Mesendoderm (in vitro differentiated cells): ENCODE measurements at regions not wholly inside any gene's neighbourhood (a gene's known extent, or its start where the extent isn't known, plus 50 kb on each side); places are given as distances from the start of the nearest gene placed in this dataset.
A peak's percentile ranks its signal among the peaks of the same experiment; 100 is the strongest.

Experiments used
- DNase-seq: peaks from one replicate; pipeline ENCODE4 v3.0.0; 2013
- H2AK5ac ChIP-seq: 2 replicates; pipeline ENCODE4 v1.6.1; 2013; ENCODE audit warnings: low read length, inconsistent platforms
- H2BK120ac ChIP-seq: 2 replicates; pipeline ENCODE4 v1.6.1; 2013; ENCODE audit warnings: low read depth, mild to moderate bottlenecking, low read length, moderate library complexity, mixed read lengths
- H2BK15ac ChIP-seq: replicated peaks from 2 replicates; pipeline ENCODE4 v1.6.1; 2013; ENCODE audit warnings: low read depth, mild to moderate bottlenecking, moderate library complexity
- H2BK5ac ChIP-seq: 2 replicates; pipeline ENCODE4 v1.6.1; 2013; ENCODE audit warnings: low read length, inconsistent platforms
- H3K18ac ChIP-seq: 2 replicates; pipeline ENCODE4 v1.6.1; 2013; ENCODE audit warnings: mild to moderate bottlenecking, low read length, mixed read lengths
- H3K23ac ChIP-seq: one replicate; pipeline ENCODE4 v1.6.1; 2013; ENCODE audit warnings: low read length
- H3K27ac ChIP-seq: 2 replicates; pipeline ENCODE4 v1.5.1; 2013; ENCODE audit warnings: low read depth, mild to moderate bottlenecking, inconsistent platforms, low read length, moderate library complexity
- H3K27me3 ChIP-seq: 2 replicates; pipeline ENCODE4 v1.6.1; 2013; ENCODE audit warnings: low read length, control low read depth, mild to moderate bottlenecking, inconsistent platforms; ENCODE audit not compliant: insufficient read depth, poor library complexity
- H3K36me3 ChIP-seq: 2 replicates; pipeline ENCODE4 v1.6.1; 2013; ENCODE audit warnings: low read length, inconsistent platforms; ENCODE audit not compliant: control insufficient read depth, insufficient read depth
- H3K4ac ChIP-seq: one replicate; pipeline ENCODE4 v1.6.1; 2013; ENCODE audit warnings: low read depth, mild to moderate bottlenecking, low read length, moderate library complexity
- H3K4me1 ChIP-seq: 2 replicates; pipeline ENCODE4 v1.6.1; 2013; ENCODE audit warnings: low read depth, low read length, inconsistent platforms; ENCODE audit not compliant: control insufficient read depth
- H3K4me2 ChIP-seq: 2 replicates; pipeline ENCODE4 v1.6.1; 2013; ENCODE audit warnings: low read length
- H3K4me3 ChIP-seq: 2 replicates; pipeline ENCODE4 v1.5.1; 2013; ENCODE audit warnings: mild to moderate bottlenecking, low read length
- H3K56ac ChIP-seq: one replicate; pipeline ENCODE4 v1.6.1; 2013; ENCODE audit warnings: low read length
- H3K79me1 ChIP-seq: 2 replicates; pipeline ENCODE4 v1.6.1; 2013; ENCODE audit warnings: low read length, inconsistent platforms
- H3K79me2 ChIP-seq: 2 replicates; pipeline ENCODE4 v1.6.1; 2013; ENCODE audit warnings: mild to moderate bottlenecking, low read length; ENCODE audit not compliant: control insufficient read depth, insufficient read depth
- H3K9ac ChIP-seq: 2 replicates; pipeline ENCODE4 v1.6.1; 2013; ENCODE audit warnings: low read length, inconsistent platforms
- H4K5ac ChIP-seq: one replicate; pipeline ENCODE4 v1.6.1; 2013; ENCODE audit warnings: low read length
- H4K8ac ChIP-seq: one replicate; pipeline ENCODE4 v1.6.1; 2013; ENCODE audit warnings: low read depth, mild to moderate bottlenecking, control low read depth, low read length, moderate library complexity
- WGBS: extraction: QIAGEN DNeasy Blood & Tissue Kit; methylation state at CpG from one replicate; pipeline ENCODE4 v1.1.7; 2013; ENCODE audit warnings: low lambda C conversion rate, missing lambda C conversion rate; ENCODE audit not compliant: insufficient coverage; ENCODE audit errors: extremely low coverage; 5-methylcytosine and 5-hydroxymethylcytosine counted together

DNA sequence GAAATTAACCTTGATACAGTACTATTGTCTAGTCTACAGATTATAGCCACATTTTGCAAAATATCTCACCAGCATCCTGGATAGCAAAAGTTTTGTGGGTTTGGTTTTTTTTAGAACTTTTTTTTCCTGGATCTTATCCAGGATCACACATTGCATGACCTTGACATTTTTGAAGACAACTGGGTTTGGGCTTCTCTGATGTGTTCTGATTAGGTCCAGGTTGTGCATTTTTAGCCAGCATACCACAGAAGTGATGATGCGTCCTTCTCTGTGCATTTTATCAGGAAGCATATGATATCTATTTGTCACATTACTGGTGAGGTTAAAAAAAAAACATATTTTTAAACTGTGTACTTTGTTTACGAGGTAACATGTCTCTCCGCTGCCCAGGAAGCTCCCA lies 221.0 kb upstream of the OSR1 start:
- WGBS = no CpG with 5 or more reads among the region's 3 CpGs
- no peak overlapping the region for H4K5ac ChIP-seq
- no peak overlapping the region for H3K18ac ChIP-seq
- H2BK15ac ChIP-seq = no peak overlapping the region
- no peak overlapping the region for H3K27ac ChIP-seq
- H2BK5ac ChIP-seq = no peak overlapping the region
- DNase-seq = no peak
- no peak overlapping the region for H3K4me3 ChIP-seq
- no peak overlapping the region for H4K8ac ChIP-seq
- no peak overlapping the region for H3K4me2 ChIP-seq
- no peaks in the 10 kb centered on the region for H3K36me3 ChIP-seq
- H2BK120ac ChIP-seq = no peak overlapping the region
- H3K56ac ChIP-seq = no peak overlapping the region
- H2AK5ac ChIP-seq = no peak overlapping the region
- no peaks in the 10 kb centered on the region for H3K27me3 ChIP-seq
- no peaks in the 10 kb centered on the region for H3K79me1 ChIP-seq
- no peaks in the 10 kb centered on the region for H3K79me2 ChIP-seq
- H3K23ac ChIP-seq = no peak overlapping the region
- no peaks in the 10 kb centered on the region for H3K4me1 ChIP-seq
- H3K4ac ChIP-seq = no peak overlapping the region
- no peak overlapping the region for H3K9ac ChIP-seq

GRCh38 chr2:19577723-19578122 lies 219.3 kb upstream of the OSR1 start:
- Histone ChIP-seq H3K79me2 (no peaks in the 10 kb centered on the region), H3K27me3 (no peaks in the 10 kb centered on the region), H2BK15ac (no peak overlapping the region), H3K27ac (no peak overlapping the region), H3K79me1 (no peaks in the 10 kb centered on the region), H4K5ac (no peak overlapping the region), H2AK5ac (no peak overlapping the region), H3K4ac (no peak overlapping the region), H3K4me1 (no peaks in the 10 kb centered on the region), H3K9ac (no peak overlapping the region), H3K18ac (no peak overlapping the region), H3K4me2 (no peak overlapping the region), H2BK5ac (no peak overlapping the region), H4K8ac (no peak overlapping the region), H2BK120ac (no peak overlapping the region), H3K36me3 (no peaks in the 10 kb centered on the region), H3K23ac (no peak overlapping the region), H3K56ac (no peak overlapping the region), H3K4me3 (no peak overlapping the region)
- WGBS = no CpG with 5 or more reads among the region's 3 CpGs
- no peak for DNase-seq

DNA sequence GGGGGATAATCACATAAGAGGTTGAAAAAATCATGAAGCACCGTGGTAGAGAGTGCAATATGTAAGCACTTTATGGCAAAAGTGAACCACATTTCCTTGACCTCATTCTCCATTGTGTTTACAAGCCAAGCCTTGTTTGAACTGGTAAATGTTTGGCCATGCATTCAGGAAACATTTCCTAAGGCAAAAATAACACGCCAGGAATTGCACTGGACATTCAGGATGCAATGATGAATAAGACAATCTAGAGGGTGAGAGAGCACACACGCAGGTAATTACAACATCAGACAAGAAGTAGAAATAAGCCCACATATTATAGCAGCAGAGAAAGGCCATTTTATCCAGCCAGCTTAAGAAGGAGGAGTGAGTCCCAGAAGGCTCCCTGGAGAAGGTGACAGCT lies 218.0 kb upstream of the OSR1 start:
- H3K4me2 ChIP-seq = no peak overlapping the region
- H3K18ac ChIP-seq = no peak overlapping the region
- no peak overlapping the region for H4K5ac ChIP-seq
- H2BK15ac ChIP-seq = no peak overlapping the region
- no peak overlapping the region for H3K4me3 ChIP-seq
- no peak overlapping the region for H3K27ac ChIP-seq
- H2AK5ac ChIP-seq = no peak overlapping the region
- no peak overlapping the region for H3K9ac ChIP-seq
- no peak overlapping the region for H2BK5ac ChIP-seq
- no peak overlapping the region for H3K23ac ChIP-seq
- H3K79me1 ChIP-seq = no peaks in the 10 kb centered on the region
- no peak overlapping the region for H3K4ac ChIP-seq
- H3K79me2 ChIP-seq = no peaks in the 10 kb centered on the region
- no peak overlapping the region for H4K8ac ChIP-seq
- H3K27me3 ChIP-seq = no peaks in the 10 kb centered on the region
- no peak overlapping the region for H3K56ac ChIP-seq
- no peak overlapping the region for H2BK120ac ChIP-seq
- no CpG with 5 or more reads among the region's 3 CpGs for WGBS
- no peaks in the 10 kb centered on the region for H3K4me1 ChIP-seq
- DNase-seq = no peak
- no peaks in the 10 kb centered on the region for H3K36me3 ChIP-seq

- no peak overlapping the region for H4K5ac ChIP-seq
- no peaks in the 10 kb centered on the region for H3K4me1 ChIP-seq
- H3K36me3 ChIP-seq = no peaks in the 10 kb centered on the region
- no peak overlapping the region for H3K4me3 ChIP-seq
- H2BK5ac ChIP-seq = no peak overlapping the region
- H3K27ac ChIP-seq = no peak overlapping the region
- no peak overlapping the region for H2BK120ac ChIP-seq
- H3K18ac ChIP-seq = no peak overlapping the region
- no peak overlapping the region for H3K4ac ChIP-seq
- H3K56ac ChIP-seq = no peak overlapping the region
- no peak overlapping the region for H2BK15ac ChIP-seq
- H3K79me2 ChIP-seq = no peaks in the 10 kb centered on the region
- no peak overlapping the region for H3K4me2 ChIP-seq
- no peak overlapping the region for H4K8ac ChIP-seq
- no peaks in the 10 kb centered on the region for H3K27me3 ChIP-seq
- H2AK5ac ChIP-seq = no peak overlapping the region
- no peak overlapping the region for H3K9ac ChIP-seq
- no peak for DNase-seq
- H3K23ac ChIP-seq = no peak overlapping the region
- no peaks in the 10 kb centered on the region for H3K79me1 ChIP-seq
These were observed 217.2 kb upstream of the OSR1 start for GRCh38 chr2:19575641-19576040.

DNA sequence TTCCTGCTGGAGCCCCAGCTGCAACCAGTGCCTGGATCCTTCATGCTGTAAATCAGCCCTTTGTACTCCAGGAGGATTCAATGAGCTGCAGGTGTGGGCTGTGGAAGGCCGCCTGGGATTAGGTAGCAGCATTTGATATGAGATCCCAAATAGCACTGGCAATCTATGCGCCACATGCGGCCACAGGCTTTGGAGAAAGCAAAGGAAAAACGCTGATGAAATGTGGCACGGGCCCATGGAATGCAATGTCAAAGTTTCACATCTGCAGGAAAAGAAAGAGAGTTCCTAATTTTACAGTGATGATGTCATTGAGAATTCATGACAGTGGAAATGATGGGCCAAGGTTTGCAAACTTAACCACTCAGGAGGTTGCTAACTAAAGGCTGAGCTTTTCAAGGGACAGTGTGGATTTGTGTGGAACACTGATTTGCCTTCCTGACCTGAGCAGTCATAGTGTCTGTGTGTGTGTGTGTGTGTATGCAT lies 216.4 kb upstream of the OSR1 start:
- H3K27ac ChIP-seq = no peak overlapping the region
- H3K27me3 ChIP-seq = no peaks in the 10 kb centered on the region
- DNase-seq = peak; percentile 9
- H3K4ac ChIP-seq = no peak overlapping the region
- no peak overlapping the region for H3K9ac ChIP-seq
- WGBS = no CpG with 5 or more reads among the region's 5 CpGs
- H3K4me1 ChIP-seq = no peaks in the 10 kb centered on the region
- no peaks in the 10 kb centered on the region for H3K79me1 ChIP-seq
- H2AK5ac ChIP-seq = no peak overlapping the region
- no peak overlapping the region for H4K8ac ChIP-seq
- no peak overlapping the region for H3K4me3 ChIP-seq
- no peak overlapping the region for H2BK120ac ChIP-seq
- no peak overlapping the region for H2BK5ac ChIP-seq
- no peak overlapping the region for H3K4me2 ChIP-seq
- H3K36me3 ChIP-seq = no peaks in the 10 kb centered on the region
- H3K18ac ChIP-seq = no peak overlapping the region
- no peak overlapping the region for H4K5ac ChIP-seq
- no peak overlapping the region for H3K56ac ChIP-seq
- H3K23ac ChIP-seq = no peak overlapping the region
- no peaks in the 10 kb centered on the region for H3K79me2 ChIP-seq
- no peak overlapping the region for H2BK15ac ChIP-seq

DNA sequence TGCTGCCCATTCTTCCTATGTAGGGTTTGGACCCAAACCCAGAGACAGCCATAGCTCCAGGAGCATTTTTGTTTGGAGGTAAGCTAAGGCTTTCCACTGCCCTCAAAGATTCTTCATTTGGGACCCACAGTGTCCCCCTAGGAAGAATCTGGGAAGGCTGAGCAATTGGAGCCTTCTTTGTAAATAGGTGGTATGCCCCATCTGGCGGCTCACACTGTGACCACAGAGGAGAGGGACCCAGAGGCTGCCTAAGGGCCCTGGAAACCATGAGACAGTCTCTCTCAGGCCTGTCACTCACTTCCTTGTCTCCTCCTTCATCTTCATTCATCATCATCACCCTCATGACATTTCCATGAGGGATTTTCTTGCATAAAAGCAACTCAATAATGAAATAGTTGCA lies 215.4 kb upstream of the OSR1 start:
- H3K27ac ChIP-seq = no peak overlapping the region

More for the DNA sequence above, 215.4 kb upstream of the OSR1 start:
- no peak overlapping the region for H4K8ac ChIP-seq
- no peak overlapping the region for H3K23ac ChIP-seq
- no peak for DNase-seq
- H3K4ac ChIP-seq = no peak overlapping the region
- no peak overlapping the region for H3K4me3 ChIP-seq
- no peak overlapping the region for H3K56ac ChIP-seq
- no peaks in the 10 kb centered on the region for H3K27me3 ChIP-seq
- no peak overlapping the region for H2BK120ac ChIP-seq
- H3K4me2 ChIP-seq = no peak overlapping the region
- H2AK5ac ChIP-seq = no peak overlapping the region
- no peak overlapping the region for H4K5ac ChIP-seq
- no peak overlapping the region for H3K18ac ChIP-seq
- H3K36me3 ChIP-seq = no peaks in the 10 kb centered on the region
- H3K79me1 ChIP-seq = no peaks in the 10 kb centered on the region
- H3K4me1 ChIP-seq = no peaks in the 10 kb centered on the region
- WGBS = no CpG with 5 or more reads among the region's 1 CpG
- no peaks in the 10 kb centered on the region for H3K79me2 ChIP-seq
- no peak overlapping the region for H3K9ac ChIP-seq
- no peak overlapping the region for H2BK15ac ChIP-seq
- no peak overlapping the region for H2BK5ac ChIP-seq
